ENCODE measurements at regions not wholly inside any gene's neighbourhood (a gene's known extent, or its start where the extent isn't known, plus 50 kb on each side); places are given as distances from the start of the nearest gene placed in this dataset.
"Not testable (repeated sequence)": the region's sequence is repeated elsewhere in the genome, so short reads cannot be mapped to it uniquely, and the experiment has no call there.

- TF ChIP-seq CTCF (IDR thresholded peaks at IDR 0.05), result no peak
- TF ChIP-seq POLR2A (IDR thresholded peaks at IDR 0.05), result no peak
- DNase-seq, result no peak
- no peak overlapping the region for H3K27ac ChIP-seq
- H3K4me1 ChIP-seq, result no peaks in the 10 kb centered on the region
- H3K9me3 ChIP-seq, result no peaks in the 10 kb centered on the region
- intact Hi-C loops (cut with DNase I), result no loop called here
- H3K36me3 ChIP-seq, result no peaks in the 10 kb centered on the region
- 43 to 54% methylated on average over 26 to 28 of the region's 28 CpGs for WGBS, 2 donors
- no peak overlapping the region for H3K4me3 ChIP-seq
- H3K27me3 ChIP-seq, result peaks cover 0 to 33% (median 0%) of the 10 kb centered on the region in 3 donors
Measured at GRCh38 chr4:3630598-3631543, 98.6 kb upstream of the LRPAP1 start.

- TF ChIP-seq POLR2AphosphoS5 (IDR thresholded peaks at IDR 0.05) (no peak), CTCF (IDR thresholded peaks at IDR 0.05) (no peak), EP300 (IDR thresholded peaks at IDR 0.05) (no peak), POLR2A (IDR thresholded peaks at IDR 0.05) (no peak)
- Histone ChIP-seq H3K27me3 (peaks cover 0 to 33% (median 0%) of the 10 kb centered on the region in 3 donors), H3K4me1 (no peaks in the 10 kb centered on the region), H3K27ac (no peak overlapping the region), H3K4me3 (no peak overlapping the region), H3K9me3 (no peaks in the 10 kb centered on the region), H3K36me3 (no peaks in the 10 kb centered on the region)
- 76% methylated on average over 11 of the region's 11 CpGs for WGBS, 2 donors
- DNase-seq, result no peak
- intact Hi-C loops (cut with DNase I), result no loop called here
Measured at GRCh38 chr4:3630136-3630597, 97.9 kb upstream of the LRPAP1 start.

- Histone ChIP-seq H3K27me3 (peaks cover 0 to 36% (median 0%) of the 10 kb centered on the region in 3 donors), H3K36me3 (no peaks in the 10 kb centered on the region), H3K4me1 (no peaks in the 10 kb centered on the region), H3K27ac (no peak overlapping the region), H3K4me3 (no peak overlapping the region), H3K9me3 (no peaks in the 10 kb centered on the region)
- TF ChIP-seq EP300 (IDR thresholded peaks at IDR 0.05) (no peak), POLR2A (IDR thresholded peaks at IDR 0.05) (no peak), POLR2AphosphoS5 (IDR thresholded peaks at IDR 0.05) (no peak), CTCF (IDR thresholded peaks at IDR 0.05) (no peak)
- DNase-seq, result no peak
- intact Hi-C loops (cut with DNase I), result no loop called here
- WGBS, 2 donors, result 94 to 95% methylated on average over 12 of the region's 12 CpGs
Measured at GRCh38 chr4:3629665-3630064, 97.4 kb upstream of the LRPAP1 start.

- H3K36me3 ChIP-seq; DNase-seq; H3K4me3 ChIP-seq; H3K27ac ChIP-seq; intact Hi-C loops (cut with DNase I); H3K4me1 ChIP-seq; H3K9me3 ChIP-seq: not testable (repeated sequence)
- WGBS, 2 donors, result 91% methylated on average over 13 of the region's 13 CpGs
- peaks cover 0 to 39% (median 0%) of the 10 kb centered on the region in 3 donors for H3K27me3 ChIP-seq
Measured at GRCh38 chr4:3629176-3629575, 97.0 kb upstream of the LRPAP1 start.

- intact Hi-C loops (cut with DNase I), result no loop called here
- 89 to 92% methylated on average over 11 of the region's 11 CpGs for WGBS, 2 donors
- no peak for TF ChIP-seq POLR2AphosphoS5 (IDR thresholded peaks at IDR 0.05)
- TF ChIP-seq EP300 (IDR thresholded peaks at IDR 0.05), result no peak
- TF ChIP-seq POLR2A (IDR thresholded peaks at IDR 0.05), result no peak
- no peak for TF ChIP-seq CTCF (IDR thresholded peaks at IDR 0.05)
- no peak for DNase-seq
- no peaks in the 10 kb centered on the region for H3K4me1 ChIP-seq
- no peak overlapping the region for H3K4me3 ChIP-seq
- peaks cover 0 to 43% (median 0%) of the 10 kb centered on the region in 3 donors for H3K27me3 ChIP-seq
- no peak overlapping the region for H3K27ac ChIP-seq
- no peaks in the 10 kb centered on the region for H3K36me3 ChIP-seq
- H3K9me3 ChIP-seq, result no peaks in the 10 kb centered on the region
Measured at GRCh38 chr4:3628868-3629175, 96.6 kb upstream of the LRPAP1 start.

- H3K36me3 ChIP-seq; DNase-seq; H3K4me1 ChIP-seq; H3K9me3 ChIP-seq; H3K4me3 ChIP-seq; intact Hi-C loops (cut with DNase I); H3K27ac ChIP-seq: not testable (repeated sequence)
- 61 to 69% methylated on average over 27 to 28 of the region's 29 CpGs for WGBS, 2 donors
- peaks cover 0 to 46% (median 0%) of the 10 kb centered on the region in 3 donors for H3K27me3 ChIP-seq
Measured at GRCh38 chr4:3627967-3628867, 96.0 kb upstream of the LRPAP1 start.

- H3K36me3 ChIP-seq; intact Hi-C loops (cut with DNase I); H3K4me1 ChIP-seq; H3K4me3 ChIP-seq; DNase-seq; H3K9me3 ChIP-seq; H3K27ac ChIP-seq: not testable (repeated sequence)
- peaks cover 0 to 52% (median 0%) of the 10 kb centered on the region in 3 donors for H3K27me3 ChIP-seq
- 74 to 82% methylated on average over 8 of the region's 8 CpGs for WGBS, 2 donors
Measured at GRCh38 chr4:3627456-3627855, 95.2 kb upstream of the LRPAP1 start.

All from sigmoid colon (tissue), 6 donors.